Body of pancreas (tissue), 4 donors: ENCODE measurements at regions not wholly inside any gene's neighbourhood (a gene's known extent, or its start where the extent isn't known, plus 50 kb on each side); places are given as distances from the start of the nearest gene placed in this dataset.

Experiments
- ATAC-seq: fragments of 150-250 bp; one replicate; pipeline ENCODE4 v1.9.1; 2016
- DNase-seq, 4 donors: peaks; one replicate each; pipeline ENCODE4 v3.0.0-alpha.2; 2019
- H3K27ac ChIP-seq, 4 donors: fragments of 200-600 bp; sonication (generic); 1 replicate in 3 of 4; 2 replicates in 1 of 4; pipeline versions ENCODE4 v1.5.1 to v1.6.1; 2016 to 2019; ENCODE audit warnings: mild to moderate bottlenecking in 1 of 4, mixed read lengths in 1 of 4, moderate library complexity in 1 of 4
- H3K27me3 ChIP-seq, 2 donors: fragments of 200-600 bp; sonication (generic); one replicate each; pipeline ENCODE4 v1.6.0; 2016; ENCODE audit warnings: mild to moderate bottlenecking in 1 of 2
- H3K36me3 ChIP-seq, 2 donors: fragments of 200-600 bp; sonication (generic); replicated peaks in 1 of 2; 2 replicates each; pipeline ENCODE4 v1.5.1; 2016; ENCODE audit warnings: low read depth in 2 of 2; ENCODE audit not compliant: insufficient read depth in 1 of 2
- H3K4me1 ChIP-seq: fragments of 200-600 bp; sonication (generic); one replicate; pipeline ENCODE4 v1.6.0; 2016
- H3K4me3 ChIP-seq, 2 donors: fragments of 200-600 bp; sonication (generic); 1 replicate in 1 of 2; 2 replicates in 1 of 2; pipeline ENCODE4 v1.5.1; 2016 to 2019
- H3K9me3 ChIP-seq, 3 donors: fragments of 200-600 bp; sonication (generic); 1 replicate in 2 of 3; 2 replicates in 1 of 3; pipeline ENCODE4 v1.5.1; 2016
- CTCF ChIP-seq, 7 experiments: fragments of 450-650 bp in 4 of 7; fragments of 200-600 bp in 3 of 7; sonication (generic) in 3 of 7; IDR thresholded peaks; one replicate each; pipeline ENCODE4 v1.5.1; 2016 to 2019; ENCODE audit warnings: antibody characterized with exemption in 7 of 7
- POLR2A ChIP-seq, 3 donors: fragments of 450-650 bp; IDR thresholded peaks; one replicate each; pipeline ENCODE4 v1.6.1; 2016; ENCODE audit warnings: antibody characterized with exemption in 3 of 3, mild to moderate bottlenecking in 2 of 3
- WGBS, 2 donors: methylation state at CpG; one replicate each; pipeline ENCODE4 v1.1.5; 2017; 5-methylcytosine and 5-hydroxymethylcytosine counted together
- intact Hi-C: fragments of 100-400 bp; cut with DNase I; formaldehyde crosslinking; loops from one replicate; pipeline ENCODE4 v1.15.1; 2023

- no peaks in the 10 kb centered on the region for H3K27me3 ChIP-seq
- H3K36me3 ChIP-seq: no peaks in the 10 kb centered on the region
- DNase-seq (no peak), ATAC-seq (no peak)
- no peaks in the 10 kb centered on the region for H3K9me3 ChIP-seq
- TF ChIP-seq CTCF (IDR thresholded peaks at IDR 0.05) (no peak), POLR2A (IDR thresholded peaks at IDR 0.05) (no peak)
- no peak overlapping the region for H3K27ac ChIP-seq
- H3K4me3 ChIP-seq: no peak overlapping the region
- intact Hi-C loops: no loop called here
- no peaks in the 10 kb centered on the region for H3K4me1 ChIP-seq
- WGBS, 2 donors: 89 to 91% methylated on average over 4 of the region's 4 CpGs
These were observed 120.4 kb upstream of the CLDN10 start for GRCh38 chr13:95432141-95432540.

GRCh38 chr13:95433537-95433936 is 119.0 kb upstream of the CLDN10 start:
- no peak overlapping the region for H3K27ac ChIP-seq
- intact Hi-C loops: no loop called here
- no peak for ATAC-seq
- no peak for DNase-seq
- 90 to 96% methylated on average over 21 of the region's 21 CpGs for WGBS, 2 donors
- TF ChIP-seq CTCF (IDR thresholded peaks at IDR 0.05) (no peak), POLR2A (IDR thresholded peaks at IDR 0.05) (no peak)
- no peaks in the 10 kb centered on the region for H3K9me3 ChIP-seq
- no peaks in the 10 kb centered on the region for H3K27me3 ChIP-seq
- H3K36me3 ChIP-seq: no peaks in the 10 kb centered on the region
- no peak overlapping the region for H3K4me3 ChIP-seq
- H3K4me1 ChIP-seq: no peaks in the 10 kb centered on the region

- H3K4me1 ChIP-seq: no peaks in the 10 kb centered on the region
- H3K36me3 ChIP-seq: no peaks in the 10 kb centered on the region
- no peak for DNase-seq
- no peaks in the 10 kb centered on the region for H3K27me3 ChIP-seq
- ATAC-seq: no peak
- H3K4me3 ChIP-seq: no peak overlapping the region
- H3K27ac ChIP-seq: no peak overlapping the region
- no peaks in the 10 kb centered on the region for H3K9me3 ChIP-seq
- no peak for TF ChIP-seq CTCF (IDR thresholded peaks at IDR 0.05)
- no peak for TF ChIP-seq POLR2A (IDR thresholded peaks at IDR 0.05)
- intact Hi-C loops: no loop called here
These were observed 118.4 kb upstream of the CLDN10 start for GRCh38 chr13:95434111-95434510.

GRCh38 chr13:95437561-95437960 is 115.0 kb upstream of the CLDN10 start:
- WGBS, 2 donors: 94 to 95% methylated on average over 7 of the region's 7 CpGs
- no peak overlapping the region for H3K27ac ChIP-seq
- TF ChIP-seq CTCF (IDR thresholded peaks at IDR 0.05) (no peak), POLR2A (IDR thresholded peaks at IDR 0.05) (no peak)
- H3K36me3 ChIP-seq: no peaks in the 10 kb centered on the region
- no peaks in the 10 kb centered on the region for H3K27me3 ChIP-seq
- no peak overlapping the region for H3K4me3 ChIP-seq
- no peaks in the 10 kb centered on the region for H3K9me3 ChIP-seq
- intact Hi-C loops: no loop called here
- ATAC-seq (no peak), DNase-seq (no peak)
- H3K4me1 ChIP-seq: no peaks in the 10 kb centered on the region

- H3K9me3 ChIP-seq: no peaks in the 10 kb centered on the region
- H3K4me1 ChIP-seq: no peaks in the 10 kb centered on the region
- DNase-seq: no peak
- no peaks in the 10 kb centered on the region for H3K27me3 ChIP-seq
- no peaks in the 10 kb centered on the region for H3K36me3 ChIP-seq
- ATAC-seq: no peak
- H3K27ac ChIP-seq: no peak overlapping the region
- TF ChIP-seq CTCF (IDR thresholded peaks at IDR 0.05): no peak
- TF ChIP-seq POLR2A (IDR thresholded peaks at IDR 0.05): no peak
- no peak overlapping the region for H3K4me3 ChIP-seq
- intact Hi-C loops: no loop called here
- WGBS, 2 donors: 0 to 20% methylated on average over 1 of the region's 1 CpG
These were observed 114.2 kb upstream of the CLDN10 start for GRCh38 chr13:95438297-95438696.
